ENCODE measurements at regions not wholly inside any gene's neighbourhood (a gene's known extent, or its start where the extent isn't known, plus 50 kb on each side); places are given as distances from the start of the nearest gene placed in this dataset.

DNA sequence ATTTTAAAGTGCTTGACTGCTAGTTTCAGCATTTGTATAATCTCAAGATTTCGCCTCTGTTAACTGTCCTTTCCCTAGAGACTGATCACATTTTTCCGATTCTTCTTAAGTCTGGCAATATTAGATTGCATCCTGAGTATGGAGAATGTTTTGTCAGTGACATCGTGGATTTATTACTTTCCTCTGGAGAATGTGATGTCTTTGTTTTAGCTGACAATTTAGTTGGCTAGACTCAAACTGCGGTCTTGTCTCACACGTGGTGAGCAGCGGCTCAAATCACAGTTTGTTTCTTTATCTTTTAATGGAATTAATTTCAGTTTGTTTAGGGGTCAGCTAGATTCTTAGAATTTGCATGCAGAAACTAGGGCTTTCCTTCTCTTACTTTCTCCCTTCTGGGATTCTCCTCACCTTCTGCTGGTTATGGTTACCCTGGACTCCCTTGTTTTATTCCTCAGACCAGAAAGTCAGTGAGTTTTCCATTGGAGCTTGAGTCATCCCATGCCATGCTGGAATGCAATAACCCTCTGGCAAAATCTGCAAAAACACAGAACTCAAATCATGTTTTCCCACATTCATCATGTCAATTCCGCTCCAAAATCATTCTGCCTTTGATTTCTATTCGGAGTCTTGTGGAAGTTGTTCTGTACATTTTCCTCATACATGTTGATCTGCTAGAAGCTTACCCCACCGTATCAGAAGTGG lies 327.2 kb upstream of the TRIB2 start:
- TF ChIP-seq POLR2A (IDR thresholded peaks at IDR 0.05) = no peak
- TF ChIP-seq, protein P1, sequence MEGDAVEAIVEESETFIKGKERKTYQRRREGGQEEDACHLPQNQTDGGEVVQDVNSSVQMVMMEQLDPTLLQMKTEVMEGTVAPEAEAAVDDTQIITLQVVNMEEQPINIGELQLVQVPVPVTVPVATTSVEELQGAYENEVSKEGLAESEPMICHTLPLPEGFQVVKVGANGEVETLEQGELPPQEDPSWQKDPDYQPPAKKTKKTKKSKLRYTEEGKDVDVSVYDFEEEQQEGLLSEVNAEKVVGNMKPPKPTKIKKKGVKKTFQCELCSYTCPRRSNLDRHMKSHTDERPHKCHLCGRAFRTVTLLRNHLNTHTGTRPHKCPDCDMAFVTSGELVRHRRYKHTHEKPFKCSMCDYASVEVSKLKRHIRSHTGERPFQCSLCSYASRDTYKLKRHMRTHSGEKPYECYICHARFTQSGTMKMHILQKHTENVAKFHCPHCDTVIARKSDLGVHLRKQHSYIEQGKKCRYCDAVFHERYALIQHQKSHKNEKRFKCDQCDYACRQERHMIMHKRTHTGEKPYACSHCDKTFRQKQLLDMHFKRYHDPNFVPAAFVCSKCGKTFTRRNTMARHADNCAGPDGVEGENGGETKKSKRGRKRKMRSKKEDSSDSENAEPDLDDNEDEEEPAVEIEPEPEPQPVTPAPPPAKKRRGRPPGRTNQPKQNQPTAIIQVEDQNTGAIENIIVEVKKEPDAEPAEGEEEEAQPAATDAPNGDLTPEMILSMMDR (IDR thresholded peaks at IDR 0.05) = no peak
